ENCODE measurements at regions not wholly inside any gene's neighbourhood (a gene's known extent, or its start where the extent isn't known, plus 50 kb on each side); places are given as distances from the start of the nearest gene placed in this dataset.

- no peak for TF ChIP-seq NFYB (CRISPR knock-in tag; conservative IDR thresholded peaks at IDR 0.05; ENCODE audit: low read depth)
- TF ChIP-seq ZBTB43 (CRISPR knock-in tag; IDR thresholded peaks at IDR 0.05), result no peak
- TF ChIP-seq ZNF423 (CRISPR knock-in tag; IDR thresholded peaks at IDR 0.05), result no peak
- no peak for TF ChIP-seq TP53 (CRISPR knock-in tag; IDR thresholded peaks at IDR 0.05)
- no peak for TF ChIP-seq ZNF138 (CRISPR knock-in tag; conservative IDR thresholded peaks at IDR 0.05)
- no peak for TF ChIP-seq RORB (CRISPR knock-in tag; IDR thresholded peaks at IDR 0.05)
These were observed 348.7 kb upstream of the SEMA6A start (continued) for GRCh38 chr5:116923344-116923743.

GRCh38 chr5:116922532-116922931, 347.9 kb upstream of the SEMA6A start:
- DNase-seq (ENCODE audit: low spot score), result no peak
- POLR2A ChIA-PET, result no interaction called here
- no peaks in the 10 kb centered on the region; the same call in 1 of the 2 replicates for H3K36me3 Mint-ChIP-seq
- peaks cover 5% of the 10 kb centered on the region for H3K9me3 Mint-ChIP-seq
- H3K27me3 Mint-ChIP-seq (ENCODE audit: low read depth), result no peaks in the 10 kb centered on the region
- TF ChIP-seq ZNF425 (CRISPR knock-in tag; conservative IDR thresholded peaks at IDR 0.05) (no peak), FOXK1 (CRISPR knock-in tag; IDR thresholded peaks at IDR 0.05) (no peak), PRRX2 (CRISPR knock-in tag; IDR thresholded peaks at IDR 0.05) (no peak), NR2C2 (CRISPR knock-in tag; IDR thresholded peaks at IDR 0.05) (no peak)
- H3K27ac Mint-ChIP-seq, result peak overlapping the region; percentile 23; the same call in 1 of the 2 replicates
- no peak overlapping the region for H3K4me3 Mint-ChIP-seq
- peaks cover 13% of the 10 kb centered on the region for H3K4me1 Mint-ChIP-seq
- CTCF ChIA-PET, result no interaction called here
- ATAC-seq, result no peak

GRCh38 chr5:116914869-116915504, 340.4 kb upstream of the SEMA6A start:
- Mint-ChIP-seq H3K4me3 (no peak overlapping the region), H3K27ac (no peak overlapping the region), H3K27me3 (ENCODE audit: low read depth) (no peaks in the 10 kb centered on the region), H3K36me3 (no peaks in the 10 kb centered on the region; the same call in 1 of the 2 replicates), H3K4me1 (peaks cover 8% of the 10 kb centered on the region; the same call in 1 of the 2 replicates), H3K9me3 (peaks cover 14% of the 10 kb centered on the region; the same call in 1 of the 2 replicates)
- DNase-seq (ENCODE audit: low spot score), result no peak
- no peak for ATAC-seq
- POLR2A ChIA-PET, result no interaction called here
- CTCF ChIA-PET, result no interaction called here
- TF ChIP-seq CBFB (CRISPR knock-in tag; IDR thresholded peaks at IDR 0.05; ENCODE audit: low read depth) (no peak), GRHL2 (CRISPR knock-in tag; IDR thresholded peaks at IDR 0.05; ENCODE audit: insufficient replicate concordance, severe bottlenecking) (no peak), NFATC4 (CRISPR knock-in tag; IDR thresholded peaks at IDR 0.05) (no peak), ZSCAN18 (CRISPR knock-in tag; IDR thresholded peaks at IDR 0.05) (no peak), TEAD1 (CRISPR knock-in tag; IDR thresholded peaks at IDR 0.05) (no peak), ZNF416 (CRISPR knock-in tag; IDR thresholded peaks at IDR 0.05) (no peak), ERG (CRISPR knock-in tag; IDR thresholded peaks at IDR 0.05) (no peak), ZBTB43 (CRISPR knock-in tag; IDR thresholded peaks at IDR 0.05) (no peak), ZNF532 (CRISPR knock-in tag; IDR thresholded peaks at IDR 0.05; ENCODE audit: borderline replicate concordance) (no peak), JUN (CRISPR knock-in tag; IDR thresholded peaks at IDR 0.05) (no peak), ZNF317 (CRISPR knock-in tag; IDR thresholded peaks at IDR 0.05; ENCODE audit: borderline replicate concordance, low read depth) (no peak)
